ENCODE measurements at regions not wholly inside any gene's neighbourhood (a gene's known extent, or its start where the extent isn't known, plus 50 kb on each side); places are given as distances from the start of the nearest gene placed in this dataset.

- no peak overlapping the region for H3K27ac ChIP-seq (ENCODE audit: insufficient read depth in 1 of 2, low read depth in 1 of 2, low read length in 2 of 2, poor library complexity in 1 of 2, severe bottlenecking in 2 of 2)
- DNase-seq = no peak
- H3K9me3 ChIP-seq (ENCODE audit: control extremely low read depth in 1 of 5, control insufficient read depth in 4 of 5, insufficient read depth in 2 of 5, low read depth in 1 of 5, low read length in 4 of 5) = no peaks in the 10 kb centered on the region
- H3K27me3 ChIP-seq (replicated peaks in 2 of 5; ENCODE audit: control insufficient read depth in 4 of 5, insufficient read depth in 5 of 5, low read length in 4 of 5) = no peaks in the 10 kb centered on the region
- WGBS (ENCODE audit: insufficient coverage) = 50% methylated on average over 2 of the region's 5 CpGs
- no peak overlapping the region for H3K4me3 ChIP-seq (ENCODE audit: control insufficient read depth in 1 of 7, extremely low read depth in 1 of 7, insufficient read depth in 4 of 7, low read depth in 2 of 7, low read length in 6 of 7)
- ChIA-PET POLR2A (no interaction called here), CTCF (no interaction called here)
- H3K36me3 ChIP-seq (ENCODE audit: control insufficient read depth in 4 of 4, insufficient read depth in 4 of 4, low read length in 3 of 4) = no peaks in the 10 kb centered on the region
- no peaks in the 10 kb centered on the region for H3K4me1 ChIP-seq (ENCODE audit: control extremely low read depth in 1 of 4, control insufficient read depth in 4 of 4, insufficient read depth in 4 of 4, low read length in 3 of 4)
Observed at GRCh38 chr1:172977296-172978017, 73.3 kb downstream of the TNFSF18 start.

DNA sequence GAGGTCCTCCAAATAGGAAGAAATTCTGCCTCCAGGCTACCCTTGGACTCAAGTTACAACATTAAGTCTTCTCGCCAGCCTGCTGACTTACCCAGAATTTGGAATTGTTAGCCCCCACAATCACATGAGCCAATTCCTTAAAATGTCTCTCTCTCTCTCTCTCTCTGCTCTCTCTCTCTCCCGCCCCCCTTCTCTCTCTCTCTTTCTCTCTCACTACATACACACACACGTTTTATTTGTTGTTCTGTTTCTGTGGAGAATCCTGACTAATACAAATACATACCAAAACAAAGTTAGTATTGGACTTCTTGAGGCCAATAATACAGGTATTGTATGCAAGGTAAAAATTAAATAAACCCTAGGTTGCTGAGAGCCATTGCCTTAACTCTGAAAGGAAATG, 72.1 kb downstream of the TNFSF18 start:
- Histone ChIP-seq H3K27me3 (replicated peaks in 2 of 5; ENCODE audit: control insufficient read depth in 4 of 5, insufficient read depth in 5 of 5, low read length in 4 of 5) (no peaks in the 10 kb centered on the region), H3K36me3 (ENCODE audit: control insufficient read depth in 4 of 4, insufficient read depth in 4 of 4, low read length in 3 of 4) (no peaks in the 10 kb centered on the region), H3K4me1 (ENCODE audit: control extremely low read depth in 1 of 4, control insufficient read depth in 4 of 4, insufficient read depth in 4 of 4, low read length in 3 of 4) (no peaks in the 10 kb centered on the region), H3K27ac (ENCODE audit: insufficient read depth in 1 of 2, low read depth in 1 of 2, low read length in 2 of 2, poor library complexity in 1 of 2, severe bottlenecking in 2 of 2) (no peak overlapping the region), H3K9me3 (ENCODE audit: control extremely low read depth in 1 of 5, control insufficient read depth in 4 of 5, insufficient read depth in 2 of 5, low read depth in 1 of 5, low read length in 4 of 5) (no peaks in the 10 kb centered on the region), H3K4me3 (ENCODE audit: control insufficient read depth in 1 of 7, extremely low read depth in 1 of 7, insufficient read depth in 4 of 7, low read depth in 2 of 7, low read length in 6 of 7) (no peak overlapping the region)
- ChIA-PET POLR2A (no interaction called here), CTCF (no interaction called here)
- no peak for DNase-seq
- 100% methylated on average over 2 of the region's 3 CpGs for WGBS (ENCODE audit: insufficient coverage)

DNA sequence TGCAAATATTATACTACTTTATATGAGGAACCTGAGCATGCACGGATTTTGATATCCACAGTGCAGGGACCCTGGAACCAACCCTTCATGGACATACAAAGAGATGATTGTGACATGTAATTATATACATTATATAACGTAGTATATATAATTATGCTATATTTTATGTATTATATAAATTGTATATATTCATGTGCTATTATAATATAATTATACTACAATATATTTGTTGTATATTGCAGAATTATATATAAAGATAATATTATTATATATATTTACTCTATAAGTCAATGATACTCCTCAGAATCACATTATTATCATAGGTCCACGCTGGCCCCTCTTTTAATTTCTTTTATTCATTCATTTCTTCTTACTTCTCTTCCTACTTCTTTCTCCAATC, 70.9 kb downstream of the TNFSF18 start:
- Histone ChIP-seq H3K4me3 (ENCODE audit: control insufficient read depth in 1 of 7, extremely low read depth in 1 of 7, insufficient read depth in 4 of 7, low read depth in 2 of 7, low read length in 6 of 7) (no peak overlapping the region), H3K27me3 (replicated peaks in 2 of 5; ENCODE audit: control insufficient read depth in 4 of 5, insufficient read depth in 5 of 5, low read length in 4 of 5) (no peaks in the 10 kb centered on the region), H3K36me3 (ENCODE audit: control insufficient read depth in 4 of 4, insufficient read depth in 4 of 4, low read length in 3 of 4) (no peaks in the 10 kb centered on the region), H3K27ac (ENCODE audit: insufficient read depth in 1 of 2, low read depth in 1 of 2, low read length in 2 of 2, poor library complexity in 1 of 2, severe bottlenecking in 2 of 2) (no peak overlapping the region), H3K4me1 (ENCODE audit: control extremely low read depth in 1 of 4, control insufficient read depth in 4 of 4, insufficient read depth in 4 of 4, low read length in 3 of 4) (no peaks in the 10 kb centered on the region), H3K9me3 (ENCODE audit: control extremely low read depth in 1 of 5, control insufficient read depth in 4 of 5, insufficient read depth in 2 of 5, low read depth in 1 of 5, low read length in 4 of 5) (no peaks in the 10 kb centered on the region)
- CTCF ChIA-PET = no interaction called here
- POLR2A ChIA-PET = no interaction called here
- no CpG with 5 or more reads among the region's 3 CpGs for WGBS (ENCODE audit: insufficient coverage)
- no peak for DNase-seq

DNA sequence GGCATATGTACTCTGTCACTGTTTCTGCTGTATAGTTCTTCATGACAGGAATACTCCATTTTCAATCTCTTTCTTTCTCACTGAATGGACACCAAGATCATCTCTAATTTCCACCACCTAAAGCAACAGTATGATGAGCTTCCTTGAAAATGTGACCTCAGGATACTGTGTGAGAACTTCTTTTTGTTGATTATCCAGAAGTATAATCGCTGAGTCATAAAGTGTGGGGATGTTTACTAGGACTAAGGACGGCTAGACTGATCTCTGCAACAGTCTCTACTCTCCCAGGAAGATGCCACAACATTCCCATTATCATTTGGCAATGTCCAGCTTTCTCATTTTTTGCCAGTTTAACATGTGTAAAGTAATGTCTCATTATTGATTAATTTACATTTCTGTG, 70.3 kb downstream of the TNFSF18 start:
- Histone ChIP-seq H3K4me3 (ENCODE audit: control insufficient read depth in 1 of 7, extremely low read depth in 1 of 7, insufficient read depth in 4 of 7, low read depth in 2 of 7, low read length in 6 of 7) (no peak overlapping the region), H3K27me3 (replicated peaks in 2 of 5; ENCODE audit: control insufficient read depth in 4 of 5, insufficient read depth in 5 of 5, low read length in 4 of 5) (no peaks in the 10 kb centered on the region), H3K4me1 (ENCODE audit: control extremely low read depth in 1 of 4, control insufficient read depth in 4 of 4, insufficient read depth in 4 of 4, low read length in 3 of 4) (no peaks in the 10 kb centered on the region), H3K27ac (ENCODE audit: insufficient read depth in 1 of 2, low read depth in 1 of 2, low read length in 2 of 2, poor library complexity in 1 of 2, severe bottlenecking in 2 of 2) (no peak overlapping the region), H3K9me3 (ENCODE audit: control extremely low read depth in 1 of 5, control insufficient read depth in 4 of 5, insufficient read depth in 2 of 5, low read depth in 1 of 5, low read length in 4 of 5) (no peaks in the 10 kb centered on the region), H3K36me3 (ENCODE audit: control insufficient read depth in 4 of 4, insufficient read depth in 4 of 4, low read length in 3 of 4) (no peaks in the 10 kb centered on the region)
- POLR2A ChIA-PET = no interaction called here
- no peak for DNase-seq
- WGBS (ENCODE audit: insufficient coverage) = no CpG with 5 or more reads among the region's 2 CpGs
- CTCF ChIA-PET = no interaction called here

DNA sequence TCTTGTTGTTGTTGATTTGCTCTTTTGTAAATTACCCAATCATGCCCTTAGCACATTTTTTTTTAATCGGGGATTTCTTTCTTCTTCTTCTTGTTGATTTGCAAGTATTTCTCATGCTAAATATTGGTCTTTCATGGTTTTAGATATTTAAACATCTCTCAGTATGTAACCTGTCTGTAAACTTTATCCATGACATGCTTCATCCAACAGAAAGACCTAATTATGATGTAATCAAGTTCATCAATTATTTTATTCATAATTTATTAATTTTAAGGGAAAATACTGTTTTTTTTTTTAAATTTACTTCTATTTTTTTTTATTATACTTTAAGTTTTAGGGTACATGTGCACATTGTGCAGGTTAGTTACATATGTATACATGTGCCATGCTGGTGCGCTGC, 69.8 kb downstream of the TNFSF18 start:
- no CpG with 5 or more reads among the region's 2 CpGs for WGBS (ENCODE audit: insufficient coverage)
- no peaks in the 10 kb centered on the region for H3K36me3 ChIP-seq (ENCODE audit: control insufficient read depth in 4 of 4, insufficient read depth in 4 of 4, low read length in 3 of 4)
- H3K4me3 ChIP-seq (ENCODE audit: control insufficient read depth in 1 of 7, extremely low read depth in 1 of 7, insufficient read depth in 4 of 7, low read depth in 2 of 7, low read length in 6 of 7) = no peak overlapping the region
- H3K27ac ChIP-seq (ENCODE audit: insufficient read depth in 1 of 2, low read depth in 1 of 2, low read length in 2 of 2, poor library complexity in 1 of 2, severe bottlenecking in 2 of 2) = no peak overlapping the region
- ChIA-PET POLR2A (no interaction called here), CTCF (no interaction called here)
- H3K9me3 ChIP-seq (ENCODE audit: control extremely low read depth in 1 of 5, control insufficient read depth in 4 of 5, insufficient read depth in 2 of 5, low read depth in 1 of 5, low read length in 4 of 5) = no peaks in the 10 kb centered on the region
- no peak for DNase-seq
- no peaks in the 10 kb centered on the region for H3K27me3 ChIP-seq (replicated peaks in 2 of 5; ENCODE audit: control insufficient read depth in 4 of 5, insufficient read depth in 5 of 5, low read length in 4 of 5)
- no peaks in the 10 kb centered on the region for H3K4me1 ChIP-seq (ENCODE audit: control extremely low read depth in 1 of 4, control insufficient read depth in 4 of 4, insufficient read depth in 4 of 4, low read length in 3 of 4)
